ENCODE measurements at regions not wholly inside any gene's neighbourhood (a gene's known extent, or its start where the extent isn't known, plus 50 kb on each side); places are given as distances from the start of the nearest gene placed in this dataset.

GRCh38 chr5:166377756-166378155 is 1913.7 kb upstream of the WWC1 start:
- Histone ChIP-seq H3K27me3 (replicated peaks; ENCODE audit: control insufficient read depth, insufficient read depth, low read length) (no peaks in the 10 kb centered on the region), H3K4me3 (replicated peaks; ENCODE audit: low read depth, low read length) (no peak overlapping the region), H3K36me3 (ENCODE audit: control insufficient read depth, insufficient read depth, low read length) (no peaks in the 10 kb centered on the region)
- DNase-seq (ENCODE audit: extremely low read depth, insufficient read length) = no peak
- TF ChIP-seq, protein P1, sequence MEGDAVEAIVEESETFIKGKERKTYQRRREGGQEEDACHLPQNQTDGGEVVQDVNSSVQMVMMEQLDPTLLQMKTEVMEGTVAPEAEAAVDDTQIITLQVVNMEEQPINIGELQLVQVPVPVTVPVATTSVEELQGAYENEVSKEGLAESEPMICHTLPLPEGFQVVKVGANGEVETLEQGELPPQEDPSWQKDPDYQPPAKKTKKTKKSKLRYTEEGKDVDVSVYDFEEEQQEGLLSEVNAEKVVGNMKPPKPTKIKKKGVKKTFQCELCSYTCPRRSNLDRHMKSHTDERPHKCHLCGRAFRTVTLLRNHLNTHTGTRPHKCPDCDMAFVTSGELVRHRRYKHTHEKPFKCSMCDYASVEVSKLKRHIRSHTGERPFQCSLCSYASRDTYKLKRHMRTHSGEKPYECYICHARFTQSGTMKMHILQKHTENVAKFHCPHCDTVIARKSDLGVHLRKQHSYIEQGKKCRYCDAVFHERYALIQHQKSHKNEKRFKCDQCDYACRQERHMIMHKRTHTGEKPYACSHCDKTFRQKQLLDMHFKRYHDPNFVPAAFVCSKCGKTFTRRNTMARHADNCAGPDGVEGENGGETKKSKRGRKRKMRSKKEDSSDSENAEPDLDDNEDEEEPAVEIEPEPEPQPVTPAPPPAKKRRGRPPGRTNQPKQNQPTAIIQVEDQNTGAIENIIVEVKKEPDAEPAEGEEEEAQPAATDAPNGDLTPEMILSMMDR (IDR thresholded peaks at IDR 0.05; ENCODE audit: insufficient read depth, low read length, poor library complexity, severe bottlenecking) = no peak

GRCh38 chr5:166379517-166379916 is 1911.9 kb upstream of the WWC1 start:
- TF ChIP-seq, protein P1 (IDR thresholded peaks at IDR 0.05; ENCODE audit: insufficient read depth, low read length, poor library complexity, severe bottlenecking) = no peak
- H3K27me3 ChIP-seq (replicated peaks; ENCODE audit: control insufficient read depth, insufficient read depth, low read length) = no peaks in the 10 kb centered on the region
- no peak for DNase-seq (ENCODE audit: extremely low read depth, insufficient read length)
- no peak overlapping the region for H3K4me3 ChIP-seq (replicated peaks; ENCODE audit: low read depth, low read length)
- no peaks in the 10 kb centered on the region for H3K36me3 ChIP-seq (ENCODE audit: control insufficient read depth, insufficient read depth, low read length)

- H3K36me3 ChIP-seq (ENCODE audit: control insufficient read depth, insufficient read depth, low read length) = no peaks in the 10 kb centered on the region
- DNase-seq (ENCODE audit: extremely low read depth, insufficient read length) = no peak
- H3K27me3 ChIP-seq (replicated peaks; ENCODE audit: control insufficient read depth, insufficient read depth, low read length) = no peaks in the 10 kb centered on the region
- TF ChIP-seq, protein P1 (IDR thresholded peaks at IDR 0.05; ENCODE audit: insufficient read depth, low read length, poor library complexity, severe bottlenecking) = no peak
- H3K4me3 ChIP-seq (replicated peaks; ENCODE audit: low read depth, low read length) = no peak overlapping the region
Observed at GRCh38 chr5:166382031-166382430, 1909.4 kb upstream of the WWC1 start.

GRCh38 chr5:166398131-166398530 is 1893.3 kb upstream of the WWC1 start:
- no peak overlapping the region for H3K4me3 ChIP-seq (replicated peaks; ENCODE audit: low read depth, low read length)
- TF ChIP-seq, protein P1 (IDR thresholded peaks at IDR 0.05; ENCODE audit: insufficient read depth, low read length, poor library complexity, severe bottlenecking) = no peak
- no peaks in the 10 kb centered on the region for H3K27me3 ChIP-seq (replicated peaks; ENCODE audit: control insufficient read depth, insufficient read depth, low read length)
- DNase-seq (ENCODE audit: extremely low read depth, insufficient read length) = no peak
- H3K36me3 ChIP-seq (ENCODE audit: control insufficient read depth, insufficient read depth, low read length) = no peaks in the 10 kb centered on the region

DNA sequence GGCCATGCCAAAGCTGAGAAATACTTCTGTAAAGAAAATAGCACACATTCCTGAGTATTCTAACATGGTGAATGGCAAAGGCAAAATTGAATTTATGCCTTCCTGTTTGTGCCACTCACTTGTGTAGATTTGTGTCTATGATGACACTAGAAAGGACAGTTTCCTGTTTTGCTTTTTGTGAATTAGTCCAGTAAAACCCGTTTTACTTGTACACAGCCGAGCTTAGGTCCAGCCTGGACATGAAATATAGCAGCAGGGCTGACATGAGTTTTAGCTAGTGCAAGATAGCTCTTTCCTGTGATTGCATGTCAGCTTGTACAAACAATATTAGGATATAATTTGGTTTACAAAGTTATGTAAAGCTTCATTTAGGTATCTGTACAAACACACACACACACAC is 1891.7 kb upstream of the WWC1 start:
- no peak for DNase-seq (ENCODE audit: extremely low read depth, insufficient read length)
- no peaks in the 10 kb centered on the region for H3K27me3 ChIP-seq (replicated peaks; ENCODE audit: control insufficient read depth, insufficient read depth, low read length)
- H3K4me3 ChIP-seq (replicated peaks; ENCODE audit: low read depth, low read length) = no peak overlapping the region
- no peaks in the 10 kb centered on the region for H3K36me3 ChIP-seq (ENCODE audit: control insufficient read depth, insufficient read depth, low read length)
- TF ChIP-seq, protein P1 (IDR thresholded peaks at IDR 0.05; ENCODE audit: insufficient read depth, low read length, poor library complexity, severe bottlenecking) = no peak

DNA sequence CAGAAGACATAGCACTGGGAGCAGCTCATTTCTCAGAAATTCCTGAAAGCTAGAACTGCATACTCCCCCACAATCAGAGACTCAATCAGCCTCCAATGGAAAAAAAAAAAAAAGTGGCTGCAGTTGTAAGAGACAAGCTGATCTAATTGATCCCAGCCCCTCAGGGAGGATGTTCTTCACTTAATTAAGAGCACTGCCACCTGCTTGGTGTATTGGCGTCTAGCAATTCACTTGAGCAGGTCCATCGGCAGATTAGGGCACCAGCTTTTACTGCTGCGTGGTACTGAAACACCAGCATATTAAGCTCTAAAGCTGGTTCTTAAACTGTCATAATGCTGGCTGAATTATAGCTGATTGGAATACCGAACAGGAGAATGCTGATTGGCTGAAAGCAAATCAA is 1890.1 kb upstream of the WWC1 start:
- TF ChIP-seq, protein P1 (IDR thresholded peaks at IDR 0.05; ENCODE audit: insufficient read depth, low read length, poor library complexity, severe bottlenecking) = no peak
- Histone ChIP-seq H3K4me3 (replicated peaks; ENCODE audit: low read depth, low read length) (no peak overlapping the region), H3K36me3 (ENCODE audit: control insufficient read depth, insufficient read depth, low read length) (no peaks in the 10 kb centered on the region), H3K27me3 (replicated peaks; ENCODE audit: control insufficient read depth, insufficient read depth, low read length) (no peaks in the 10 kb centered on the region)
- DNase-seq (ENCODE audit: extremely low read depth, insufficient read length) = no peak
